Keratinocyte (primary cell): ENCODE measurements at regions not wholly inside any gene's neighbourhood (a gene's known extent, or its start where the extent isn't known, plus 50 kb on each side); places are given as distances from the start of the nearest gene placed in this dataset.

Source experiments
- DNase-seq: peaks from one replicate; pipeline ENCODE4 v3.0.0-alpha.2; 2011; ENCODE audit warnings: low read depth, missing footprints, low spot score
- FAIRE-seq: peaks from 2 replicates; lab custom pipeline; 2011; peaks lifted over from hg19 to GRCh38; lab: Jason Lieb, UNC
- H2AFZ ChIP-seq: 2 replicates; pipeline ENCODE4 v1.6.0; 2012; ENCODE audit warnings: low read length, control low read depth, inconsistent platforms; ENCODE audit not compliant: control insufficient read depth
- H3K27ac ChIP-seq: 2 replicates; pipeline ENCODE4 v1.5.1; 2011; ENCODE audit warnings: low read length; ENCODE audit not compliant: control insufficient read depth, insufficient read depth
- H3K27me3 ChIP-seq: 3 replicates; pipeline ENCODE4 v1.6.0; 2011; ENCODE audit warnings: low read length; ENCODE audit not compliant: control insufficient read depth, insufficient read depth; ENCODE audit errors: extremely low read depth
- H3K36me3 ChIP-seq, 2 experiments: 2 replicates in 1 of 2; 3 replicates in 1 of 2; pipeline ENCODE4 v1.5.1; 2011; ENCODE audit warnings: low read length in 2 of 2, mild to moderate bottlenecking in 1 of 2; ENCODE audit not compliant: control insufficient read depth in 2 of 2, insufficient read depth in 2 of 2; ENCODE audit errors: extremely low read depth in 1 of 2
- H3K4me1 ChIP-seq: 3 replicates; pipeline ENCODE4 v1.5.1; 2011; ENCODE audit warnings: low read length; ENCODE audit not compliant: control insufficient read depth, insufficient read depth; ENCODE audit errors: extremely low read depth
- H3K4me2 ChIP-seq: 3 replicates; pipeline ENCODE4 v1.6.0; 2011; ENCODE audit warnings: low read depth, low read length; ENCODE audit not compliant: control insufficient read depth, insufficient read depth; ENCODE audit errors: extremely low read depth
- H3K4me3 ChIP-seq, 3 experiments: fragments of 200-600 bp in 1 of 3; sonication (generic) in 1 of 3; 2 replicates in 2 of 3; 3 replicates in 1 of 3; pipeline ENCODE4 v1.5.1; 2011 to 2016; ENCODE audit warnings: low read length in 3 of 3, mild to moderate bottlenecking in 3 of 3, control low read depth in 2 of 3, inconsistent platforms in 1 of 3, low read depth in 1 of 3, mixed read lengths in 1 of 3, mixed run types in 1 of 3, moderate library complexity in 1 of 3; ENCODE audit not compliant: control insufficient read depth in 2 of 3, insufficient read depth in 2 of 3; ENCODE audit errors: extremely low read depth in 1 of 3
- H3K79me2 ChIP-seq: 2 replicates; pipeline ENCODE4 v1.6.0; 2012; ENCODE audit warnings: low read length; ENCODE audit not compliant: control insufficient read depth, insufficient read depth
- H3K9ac ChIP-seq: 3 replicates; pipeline ENCODE4 v1.6.0; 2011; ENCODE audit warnings: low read length; ENCODE audit not compliant: control insufficient read depth, insufficient read depth; ENCODE audit errors: extremely low read depth
- H3K9me1 ChIP-seq: 3 replicates; pipeline ENCODE4 v1.6.0; 2011; ENCODE audit warnings: low read length; ENCODE audit not compliant: control insufficient read depth, insufficient read depth; ENCODE audit errors: extremely low read depth
- H3K9me3 ChIP-seq: 2 replicates; pipeline ENCODE4 v1.5.1; 2012; ENCODE audit warnings: low read depth, low read length; ENCODE audit not compliant: control insufficient read depth
- H4K20me1 ChIP-seq: 3 replicates; pipeline ENCODE4 v1.6.0; 2011; ENCODE audit warnings: low read length; ENCODE audit not compliant: control insufficient read depth, insufficient read depth; ENCODE audit errors: extremely low read depth
- CTCF ChIP-seq, 3 experiments: IDR thresholded peaks in 1 of 3; conservative IDR thresholded peaks in 1 of 3; optimal IDR thresholded peaks in 1 of 3; 2 replicates in 2 of 3; 3 replicates in 1 of 3; pipeline versions ENCODE3 to v1.5.1; 2011; ENCODE audit warnings: low read length in 3 of 3, mild to moderate bottlenecking in 3 of 3, moderate library complexity in 2 of 3, control low read depth in 1 of 3, inconsistent platforms in 1 of 3; ENCODE audit not compliant: insufficient read depth in 2 of 3; ENCODE audit errors: extremely low read depth in 1 of 3
- EZH2 ChIP-seq: IDR thresholded peaks from one replicate; pipeline ENCODE4 v1.6.1; 2012; ENCODE audit warnings: inconsistent platforms, mild to moderate bottlenecking, low read length, moderate library complexity
- dilution Hi-C: fragments of 300-500 bp; cut with MboI; formaldehyde crosslinking; loops from one replicate; pipeline ENCODE4 v1.7.0; 2020; ENCODE audit warnings: low sequenced_read_pairs; ENCODE audit not compliant: extremely low pct_ligation_motif_present

- Histone ChIP-seq H3K9ac (no peak overlapping the region), H3K27me3 (no peaks in the 10 kb centered on the region), H3K36me3 (no peaks in the 10 kb centered on the region), H2AFZ (no peak overlapping the region), H3K9me1 (no peaks in the 10 kb centered on the region), H3K4me3 (no peak overlapping the region), H3K4me1 (peaks cover 5% of the 10 kb centered on the region), H3K27ac (no peak overlapping the region), H3K4me2 (no peak overlapping the region), H3K79me2 (no peaks in the 10 kb centered on the region), H4K20me1 (no peaks in the 10 kb centered on the region), H3K9me3 (no peaks in the 10 kb centered on the region)
- dilution Hi-C loops: no loop called here
- FAIRE-seq (no peak), DNase-seq (no peak)
- TF ChIP-seq CTCF (optimal IDR thresholded peaks at IDR 0.05 in 1 of 3, IDR thresholded peaks at IDR 0.05 in 1 of 3, conservative IDR thresholded peaks at IDR 0.05 in 1 of 3; ENCODE audit: extremely low read depth in 1 of 3, insufficient read depth in 2 of 3, low read length in 3 of 3): no peak
- TF ChIP-seq EZH2: no peak
These were observed 180.4 kb downstream of the RBM26 start for GRCh38 chr13:79225487-79226232.

GRCh38 chr13:79222427-79223205 is 183.4 kb downstream of the RBM26 start:
- TF ChIP-seq CTCF (optimal IDR thresholded peaks at IDR 0.05 in 1 of 3, IDR thresholded peaks at IDR 0.05 in 1 of 3, conservative IDR thresholded peaks at IDR 0.05 in 1 of 3; ENCODE audit: extremely low read depth in 1 of 3, insufficient read depth in 2 of 3, low read length in 3 of 3): no peak
- TF ChIP-seq EZH2: no peak
- DNase-seq (no peak), FAIRE-seq (no peak)
- Histone ChIP-seq H3K9me1 (no peaks in the 10 kb centered on the region), H3K27ac (no peak overlapping the region), H3K9me3 (no peaks in the 10 kb centered on the region), H2AFZ (no peak overlapping the region), H3K4me1 (no peaks in the 10 kb centered on the region), H3K4me2 (no peak overlapping the region), H3K4me3 (no peak overlapping the region), H3K36me3 (no peaks in the 10 kb centered on the region), H3K27me3 (no peaks in the 10 kb centered on the region), H3K9ac (no peak overlapping the region), H3K79me2 (no peaks in the 10 kb centered on the region), H4K20me1 (no peaks in the 10 kb centered on the region)
- dilution Hi-C loops: no loop called here
